NCI-H128 (cell line): ENCODE measurements at regions not wholly inside any gene's neighbourhood (a gene's known extent, or its start where the extent isn't known, plus 50 kb on each side); places are given as distances from the start of the nearest gene placed in this dataset.

ENCODE experiments used
- DNase-seq: peaks from one replicate; lab custom pipeline; 2025; ENCODE audit not compliant: unreplicated experiment; lab: John Stamatoyannopoulos, UW

DNA sequence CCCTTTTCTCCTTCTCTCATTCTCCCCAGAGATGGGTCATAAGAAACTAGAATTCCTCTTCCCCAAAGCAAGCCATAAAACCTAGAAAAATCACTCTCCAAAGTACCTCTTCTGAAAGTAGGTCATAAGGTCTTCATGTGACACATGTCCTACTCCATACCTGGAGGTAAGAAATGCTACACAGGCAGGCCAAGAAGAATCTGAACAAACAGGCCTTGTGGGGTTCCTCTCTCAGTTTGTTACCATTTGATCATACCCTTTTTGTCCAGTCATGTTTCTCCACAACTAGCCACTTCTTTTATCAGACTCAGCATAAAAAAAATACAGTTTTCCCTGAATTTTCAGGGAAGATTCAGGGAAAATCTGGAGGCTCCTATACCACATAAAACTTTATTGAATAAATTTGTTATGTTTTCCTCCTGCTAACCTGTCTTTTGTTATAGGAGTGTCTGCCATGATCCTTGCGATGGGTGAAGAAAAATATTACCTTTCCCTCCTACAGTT is 134.4 kb upstream of the LMO4 start:
- DNase-seq, result no peak

DNA sequence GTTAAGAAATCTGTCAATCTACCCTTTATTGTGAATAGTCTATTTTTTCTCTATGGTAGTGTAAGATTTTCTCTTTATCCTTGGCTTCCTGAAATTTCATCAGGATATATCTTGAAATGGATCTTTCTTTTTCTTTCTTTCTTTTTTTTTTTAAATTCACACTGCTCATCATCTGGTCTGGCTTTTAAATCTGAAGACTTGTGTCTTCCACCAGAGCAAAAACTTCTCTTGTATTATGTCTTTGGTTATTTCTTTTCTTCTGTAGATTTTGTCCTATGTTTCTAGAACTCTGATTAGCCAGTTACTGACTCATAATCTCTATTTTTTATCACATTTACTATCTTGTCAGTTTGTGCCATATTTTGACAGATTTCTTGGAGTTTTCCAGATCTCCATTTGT is 133.8 kb upstream of the LMO4 start:
- DNase-seq, result no peak

DNA sequence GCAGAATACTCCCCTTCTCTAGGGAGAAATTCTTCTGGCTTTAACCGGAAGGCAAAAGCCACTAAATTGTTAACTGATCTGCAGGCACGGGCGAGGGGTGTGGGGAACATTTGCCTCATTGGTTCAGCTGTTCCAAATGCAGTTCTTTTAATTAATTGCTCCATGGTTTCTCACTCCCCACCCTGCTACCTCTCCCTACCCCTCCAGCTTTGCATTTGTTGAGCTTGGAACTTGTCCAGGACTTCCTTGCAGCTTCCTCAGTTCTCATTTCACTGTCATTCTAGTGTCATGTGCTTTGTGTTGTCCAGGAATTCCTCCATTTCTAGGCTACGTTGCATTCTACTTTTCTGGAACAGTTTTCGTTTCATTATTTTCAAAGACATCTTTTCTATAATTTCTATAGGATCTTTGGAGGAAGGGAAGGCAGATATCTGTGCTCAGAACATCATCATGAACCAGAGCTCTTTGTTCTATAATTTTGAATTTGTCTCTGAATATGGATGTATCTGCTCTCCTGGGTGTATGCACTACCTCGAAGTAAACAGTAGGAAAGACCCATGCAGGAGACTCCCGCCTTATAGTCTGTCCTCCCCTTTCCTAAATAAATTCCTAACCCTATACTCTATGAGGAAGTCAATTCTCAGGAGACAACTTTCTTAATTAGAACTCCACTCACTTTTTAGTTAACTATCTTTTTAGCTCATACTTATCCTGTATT is 132.4 kb upstream of the LMO4 start:
- no peak for DNase-seq

DNA sequence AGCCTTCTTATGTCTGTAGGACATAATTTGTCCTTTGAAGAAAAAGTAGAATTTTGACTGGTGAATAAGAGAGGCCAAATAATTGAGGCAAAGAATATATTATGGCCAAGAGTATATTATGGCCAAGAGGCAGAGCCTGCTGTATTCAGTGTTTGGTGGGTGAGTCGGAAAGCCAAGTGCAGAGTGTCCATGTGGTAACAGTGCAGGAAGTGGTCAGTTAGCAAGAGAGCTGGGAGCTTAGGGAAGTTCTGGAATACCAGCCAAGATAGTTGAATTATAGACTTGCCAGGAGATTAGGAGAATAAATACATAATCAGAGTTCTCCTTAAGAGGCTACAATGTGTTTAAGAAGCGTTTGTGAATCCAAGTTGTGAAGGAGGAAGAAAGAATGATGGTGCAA is 131.5 kb upstream of the LMO4 start:
- no peak for DNase-seq

DNA sequence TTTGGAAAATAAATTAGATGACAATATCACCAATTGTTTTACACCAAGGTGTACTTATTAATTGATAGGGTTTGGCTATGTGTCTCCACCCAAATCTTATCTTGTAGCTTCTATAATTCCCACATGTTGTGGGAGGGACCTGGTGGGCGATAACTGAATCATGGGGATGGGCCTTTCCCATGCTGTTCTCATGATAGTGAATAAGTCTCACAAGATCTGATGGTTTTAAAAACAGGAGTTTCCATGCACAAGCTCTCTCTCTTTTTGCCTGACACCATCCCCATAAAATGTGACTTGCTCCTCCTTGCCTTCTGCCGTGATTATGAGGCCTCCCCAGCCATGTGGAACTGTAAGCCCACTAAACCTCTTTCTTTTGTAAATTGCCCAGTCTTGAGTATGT is 131.0 kb upstream of the LMO4 start:
- DNase-seq, result no peak

DNA sequence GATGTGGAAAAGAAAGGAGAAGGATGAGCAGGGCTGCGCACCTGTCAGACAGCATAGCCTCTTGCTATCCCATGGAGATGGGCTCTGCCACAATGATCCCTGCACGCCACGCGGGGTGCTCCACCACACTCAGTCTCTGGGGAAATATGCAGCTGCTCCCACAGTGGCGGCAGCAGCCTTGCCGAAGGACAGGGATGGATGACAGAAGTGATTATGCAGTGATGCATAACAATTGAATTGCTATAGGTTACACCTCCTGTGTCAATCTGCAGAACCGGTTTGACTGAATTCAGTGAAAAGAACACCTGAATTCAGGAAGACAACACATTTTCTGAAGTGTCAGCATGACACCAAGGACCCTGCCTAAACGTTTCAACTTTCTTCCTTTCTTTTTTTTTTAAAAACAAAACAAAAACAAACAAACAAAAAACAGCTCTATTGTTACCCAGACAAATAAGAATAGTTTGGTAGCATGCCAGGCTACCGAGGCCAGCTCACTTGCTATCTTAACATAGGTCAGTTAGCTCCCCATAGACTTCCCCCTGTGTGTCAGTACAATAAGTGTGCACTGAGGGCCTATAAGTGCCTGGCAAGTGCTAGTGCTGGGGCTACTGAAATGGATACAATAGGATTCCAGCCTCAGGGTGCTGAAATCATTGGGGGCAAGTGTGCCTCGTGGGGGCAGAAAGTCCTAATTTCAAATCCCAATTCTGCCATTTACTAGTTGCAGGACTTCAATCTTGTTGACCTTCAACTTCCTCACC is 127.6 kb upstream of the LMO4 start:
- DNase-seq, result peak; percentile 28

DNA sequence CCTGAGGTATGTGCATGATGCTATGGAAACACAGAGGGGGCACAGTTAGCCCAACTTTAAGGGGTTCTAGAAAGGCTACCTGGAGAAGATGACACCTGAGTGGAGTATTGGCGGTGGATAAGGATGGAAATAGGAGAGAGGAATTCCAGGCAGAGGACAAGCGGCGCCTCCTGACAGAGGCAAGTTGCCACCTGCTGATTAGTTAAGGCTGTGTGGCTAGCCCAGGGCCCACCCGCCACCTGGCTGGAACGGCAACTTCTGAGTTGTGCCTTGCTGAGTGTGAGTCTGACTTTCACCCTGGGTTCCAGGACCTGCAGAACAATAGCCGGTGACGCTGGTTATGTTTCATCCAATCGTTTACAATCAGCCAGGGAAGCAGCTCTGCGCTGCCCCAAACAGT is 126.9 kb upstream of the LMO4 start:
- no peak for DNase-seq

DNA sequence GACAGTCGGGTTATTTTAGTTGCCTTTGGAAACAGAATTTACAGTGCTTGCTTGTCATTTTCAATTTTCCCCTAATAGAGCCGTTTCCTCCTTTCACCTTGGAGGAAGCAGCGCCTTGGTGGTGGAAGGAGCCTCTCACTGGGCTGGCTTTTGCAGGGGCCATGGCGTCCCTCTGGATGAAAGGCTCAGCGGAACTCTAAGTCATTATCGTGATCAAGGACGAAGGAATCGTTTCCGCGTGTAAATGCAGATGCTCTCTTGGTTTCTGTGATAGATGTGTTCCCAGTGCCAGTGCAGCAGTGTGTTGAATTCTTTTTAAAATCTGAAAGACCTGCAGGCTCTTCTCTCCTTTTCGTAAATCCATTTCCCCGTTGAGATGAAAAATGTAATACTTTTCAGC is 126.2 kb upstream of the LMO4 start:
- DNase-seq, result no peak

DNA sequence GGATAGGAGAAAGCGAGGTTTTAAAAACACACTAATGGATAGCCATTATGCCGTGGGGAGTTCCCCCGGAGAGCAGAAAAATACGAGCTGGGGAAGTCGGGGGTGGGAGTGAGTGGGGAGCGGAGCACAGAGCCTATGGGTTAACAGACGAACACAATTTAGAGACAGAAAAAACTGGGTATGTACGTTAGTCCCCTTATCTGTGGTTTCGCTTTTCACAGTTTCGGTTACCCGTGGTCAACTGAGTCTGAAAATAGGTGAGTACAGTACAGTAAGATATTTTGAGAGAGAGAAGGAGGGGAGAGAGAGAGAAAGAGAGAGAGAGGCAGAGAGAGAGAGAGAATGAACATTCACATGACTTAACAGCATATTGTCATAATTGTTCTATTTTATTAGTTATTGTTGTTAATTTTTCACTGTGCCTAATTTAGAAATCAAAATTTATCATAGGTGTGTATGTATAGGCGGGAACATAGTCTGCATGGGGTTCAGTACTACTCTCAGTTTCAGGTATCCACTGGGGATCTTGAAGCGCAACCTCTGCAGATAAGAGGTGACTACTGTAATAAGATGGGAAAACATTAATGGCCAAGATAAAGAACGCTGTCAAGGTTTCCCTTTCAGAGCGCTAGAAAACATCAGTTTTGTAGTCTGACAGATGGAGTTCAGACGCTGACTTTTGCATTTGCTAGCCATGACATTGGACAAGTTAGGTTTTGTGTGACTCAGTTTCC is 125.6 kb upstream of the LMO4 start:
- DNase-seq, result no peak

DNA sequence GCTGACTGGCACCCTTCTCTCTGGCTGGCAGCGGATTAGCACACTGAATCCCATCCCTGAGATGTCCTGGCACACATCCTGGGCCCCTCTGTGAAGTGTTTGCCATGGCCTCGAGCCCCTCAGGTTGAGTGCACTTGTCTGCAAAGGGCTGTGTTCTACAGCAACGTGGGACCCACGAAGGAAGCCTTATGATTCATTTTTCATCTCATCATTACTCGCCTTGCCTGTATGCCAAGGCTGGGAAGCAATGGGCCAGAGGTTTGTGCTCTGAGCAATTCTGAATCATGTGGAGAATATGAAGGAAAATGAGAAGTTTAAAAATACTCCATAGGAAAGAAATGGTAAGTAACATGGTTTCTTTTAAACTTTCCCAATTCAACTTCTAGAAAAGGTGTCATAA is 124.8 kb upstream of the LMO4 start:
- no peak for DNase-seq

DNA sequence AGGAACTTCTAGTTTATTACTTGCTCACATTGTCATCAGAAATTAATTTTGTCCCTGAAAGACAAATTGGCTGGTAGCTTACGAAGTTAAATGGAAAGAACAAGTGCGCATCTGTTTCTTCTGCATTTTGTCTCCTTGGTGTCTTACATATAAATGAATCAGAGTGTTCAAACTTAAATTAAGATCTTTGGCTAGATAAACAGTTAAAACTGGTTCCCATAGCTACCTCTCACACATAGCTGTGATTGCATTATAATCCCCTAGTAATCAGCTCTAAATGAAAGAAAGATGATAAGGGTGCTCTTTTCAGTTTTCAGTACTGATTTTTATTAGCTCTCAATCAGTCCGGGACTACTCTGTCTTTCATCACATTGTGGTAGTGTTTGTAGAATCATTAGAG is 124.2 kb upstream of the LMO4 start:
- no peak for DNase-seq

DNA sequence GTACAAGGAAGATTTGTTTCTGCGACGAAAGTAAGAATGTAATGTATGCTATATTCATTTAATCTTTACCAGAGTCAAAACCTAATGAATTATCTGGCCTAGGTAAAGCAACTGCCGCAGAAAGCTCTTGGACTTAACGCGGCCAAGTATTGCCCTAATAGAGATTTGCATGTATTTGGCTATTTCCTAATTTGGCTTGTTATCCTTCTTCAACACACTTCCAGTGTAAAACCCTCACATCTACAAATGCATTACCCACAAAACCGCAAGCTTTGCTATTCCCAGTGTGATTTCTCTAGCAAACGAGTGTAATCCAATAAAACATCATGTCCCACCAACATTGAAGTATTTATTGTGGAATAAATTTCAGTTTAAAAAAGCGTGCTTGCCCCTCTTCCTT is 123.8 kb upstream of the LMO4 start:
- no peak for DNase-seq

DNA sequence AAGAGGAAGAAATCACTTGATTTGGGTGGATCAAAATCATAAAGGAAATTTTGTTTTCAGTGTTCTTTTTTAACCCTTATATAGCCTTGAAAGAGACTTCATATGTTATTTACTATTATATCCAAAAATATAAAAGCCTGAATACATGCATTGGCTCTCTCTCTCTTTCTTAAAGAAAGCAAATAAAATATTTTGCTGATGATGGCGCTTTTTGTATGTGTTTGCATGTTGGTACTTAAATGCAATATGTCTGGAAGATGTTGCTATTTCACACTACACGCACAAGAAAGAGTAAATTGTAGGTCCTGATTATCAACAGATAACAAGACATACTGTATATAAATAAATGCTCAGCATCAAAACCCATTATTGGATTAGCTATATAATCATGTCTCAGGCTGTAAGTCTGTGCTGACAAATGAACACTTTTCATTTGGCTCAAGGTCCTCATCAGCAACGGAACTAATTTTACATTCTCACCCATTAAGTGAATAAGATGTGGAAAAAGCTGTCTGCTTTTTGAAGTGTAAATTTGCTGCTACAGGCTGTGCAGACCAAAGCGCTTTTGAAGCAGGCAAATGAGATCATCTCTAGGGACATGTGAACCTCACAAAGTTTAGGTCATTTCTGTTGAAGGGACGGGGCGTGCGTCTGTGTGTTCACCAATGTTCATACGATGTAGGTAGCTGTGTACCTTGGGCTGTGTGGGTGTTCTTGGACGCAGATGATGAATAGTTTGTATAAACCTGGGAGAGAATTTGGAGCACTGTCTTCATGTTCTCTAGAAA is 122.4 kb upstream of the LMO4 start:
- DNase-seq, result no peak

DNA sequence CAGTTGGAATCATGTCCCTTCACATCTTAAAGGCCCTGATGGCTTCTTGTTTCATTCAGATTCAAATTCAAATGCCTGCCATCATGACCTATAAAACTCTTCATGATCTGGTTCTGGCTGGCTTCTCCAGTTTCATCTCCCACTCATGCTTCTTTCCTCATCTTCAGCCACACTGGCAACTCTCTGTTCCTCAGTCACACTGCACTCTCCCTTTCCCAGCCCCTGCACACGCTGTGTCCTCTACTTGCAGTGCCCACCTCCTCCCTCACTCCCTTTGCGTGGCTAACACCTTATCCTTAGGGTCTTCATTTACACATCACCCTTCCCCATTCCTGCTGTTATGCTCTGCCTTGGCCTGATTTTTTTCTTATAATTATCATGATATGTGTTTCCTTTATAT is 120.6 kb upstream of the LMO4 start:
- DNase-seq, result no peak

DNA sequence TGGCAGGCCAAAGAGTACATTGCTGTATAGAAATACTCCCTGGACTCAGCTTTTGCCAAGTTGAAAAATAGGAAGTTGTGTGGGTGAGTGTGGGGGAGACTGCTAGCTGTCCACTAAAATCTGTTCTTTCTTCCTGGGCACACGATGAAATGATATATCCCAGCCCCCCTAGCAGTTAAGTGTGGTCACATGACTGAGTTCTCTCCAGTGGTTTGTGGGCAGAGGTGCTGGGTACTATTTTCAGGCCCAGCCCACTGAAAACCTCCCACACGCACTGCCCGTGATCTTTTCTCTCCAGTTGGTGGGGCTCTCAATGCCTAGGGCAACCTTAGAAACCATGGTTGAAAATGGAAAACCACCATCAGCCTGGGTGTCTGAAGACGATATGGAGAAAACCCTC is 119.7 kb upstream of the LMO4 start:
- no peak for DNase-seq

DNA sequence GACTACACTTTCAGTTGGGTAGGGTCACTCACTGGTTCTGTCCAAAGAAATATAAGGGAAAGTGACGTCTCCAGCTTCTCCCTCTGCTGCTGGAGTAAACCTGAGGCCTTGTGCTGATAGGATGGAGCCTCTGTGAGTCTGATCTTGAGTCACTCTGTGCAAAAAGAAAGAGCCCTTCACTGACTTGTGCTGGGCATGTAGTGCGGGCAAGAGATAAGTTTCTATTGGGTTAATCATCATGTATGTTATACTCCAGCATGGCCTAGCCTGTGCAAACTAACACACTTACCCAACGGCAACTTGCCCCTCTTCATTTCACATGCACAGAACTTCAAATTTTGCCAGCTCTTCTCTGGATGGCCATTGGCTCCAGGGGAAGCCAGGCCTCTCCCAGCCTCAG is 118.5 kb upstream of the LMO4 start:
- no peak for DNase-seq

DNA sequence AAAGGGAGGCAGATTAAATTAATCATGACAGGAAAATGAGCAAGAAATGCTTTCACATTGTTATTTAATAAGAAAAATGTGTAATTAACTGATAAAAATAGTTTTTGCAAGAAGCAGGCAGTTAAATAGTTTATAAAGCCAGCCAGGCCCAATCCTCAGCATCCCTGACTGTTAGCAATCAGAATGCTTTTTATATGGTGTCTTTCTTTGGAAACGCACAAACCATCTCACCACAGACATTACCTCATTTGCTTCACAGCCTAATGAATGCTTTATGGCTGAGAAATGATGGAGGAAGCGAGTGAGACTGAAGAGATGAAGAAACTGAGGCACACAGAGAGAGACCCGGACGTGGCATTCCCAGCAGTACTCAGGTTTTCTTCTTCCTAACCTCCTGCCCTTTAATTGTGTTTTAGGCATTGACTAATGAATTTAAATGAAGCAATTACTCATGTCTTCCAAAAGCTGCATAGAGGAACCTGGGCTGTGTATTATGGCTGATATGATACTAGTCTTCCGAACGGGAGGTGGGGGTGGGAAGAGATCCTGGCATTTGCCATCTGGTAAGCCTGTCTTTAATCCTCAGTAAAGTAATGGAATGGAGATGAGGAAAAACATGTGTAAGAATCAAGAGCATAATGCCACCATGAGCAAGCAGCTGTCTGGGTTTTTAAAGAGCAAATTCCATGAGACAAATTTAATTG is 116.1 kb upstream of the LMO4 start:
- no peak for DNase-seq

DNA sequence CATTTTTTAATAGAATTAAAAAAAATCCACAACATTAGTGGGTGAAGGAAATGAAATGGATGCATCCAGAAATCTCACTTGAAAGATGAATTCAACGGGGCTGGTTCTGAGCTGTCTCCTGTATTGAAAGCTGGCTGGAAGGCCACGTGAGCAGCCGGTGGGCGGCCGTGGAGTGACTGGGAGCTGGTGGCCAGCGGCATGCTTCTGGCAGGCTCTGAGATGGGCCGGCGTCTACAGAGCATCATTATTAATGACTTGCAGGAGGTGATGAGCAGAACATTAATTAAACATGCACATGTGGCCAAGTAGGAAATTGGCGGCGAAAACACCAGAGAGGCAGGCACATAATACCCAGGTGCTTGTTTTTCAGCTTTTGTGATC is 115.6 kb upstream of the LMO4 start:
- DNase-seq, result no peak

DNA sequence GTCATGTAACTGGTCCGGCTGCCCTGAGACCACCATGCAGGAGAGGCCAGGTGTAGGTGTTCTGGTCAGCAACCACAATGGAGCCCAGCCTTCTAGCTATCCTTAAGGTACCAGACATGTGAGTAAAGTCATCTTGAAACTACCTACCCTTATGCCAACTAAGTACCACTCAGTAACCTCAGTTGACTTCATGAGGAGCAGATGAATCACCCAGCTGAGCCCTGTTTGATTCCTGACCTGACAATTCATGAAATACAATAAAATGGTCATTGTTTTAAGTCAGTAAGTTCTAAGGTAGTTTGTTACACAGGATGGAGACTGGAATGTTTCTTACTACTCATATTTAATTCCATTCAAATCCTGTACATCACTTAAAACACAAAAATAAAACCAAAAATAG is 113.1 kb upstream of the LMO4 start:
- DNase-seq, result no peak

DNA sequence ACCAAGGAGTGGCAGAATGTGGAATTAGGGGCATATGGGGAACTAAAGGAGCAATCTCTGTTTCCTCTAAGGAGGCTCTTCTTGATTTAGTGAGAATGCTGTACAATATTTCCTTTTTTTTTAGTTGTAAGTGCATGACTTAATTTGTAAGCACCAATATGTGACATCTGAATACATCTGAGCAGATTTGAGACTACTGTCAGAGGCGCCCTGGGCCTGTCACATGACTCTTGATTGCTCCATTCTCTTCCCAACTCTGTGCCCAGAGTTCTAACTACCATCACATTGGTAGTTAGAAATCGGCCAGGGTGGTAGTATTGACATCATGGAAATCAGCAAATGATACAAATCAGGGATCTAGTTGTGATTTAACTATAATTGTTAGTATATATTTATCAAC is 110.1 kb upstream of the LMO4 start:
- DNase-seq, result no peak

DNA sequence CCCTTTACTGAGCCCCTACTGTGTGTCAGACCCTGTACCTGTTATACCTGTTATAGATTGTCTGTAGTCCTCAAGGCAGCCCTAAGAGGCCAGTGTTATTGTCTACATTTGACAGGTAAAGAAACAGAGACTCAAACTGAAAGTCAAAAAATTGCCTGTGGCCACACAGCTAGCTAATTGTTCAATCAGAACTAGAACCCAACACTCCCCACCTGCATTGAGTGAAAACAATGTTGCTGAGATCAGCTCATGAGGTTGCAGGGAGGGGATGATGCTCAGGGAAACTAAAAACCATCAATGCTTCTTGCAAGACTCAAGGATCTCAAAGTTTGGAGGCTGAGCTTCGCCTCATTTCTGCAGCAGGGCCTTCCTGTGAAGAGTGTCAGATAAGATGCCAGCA is 109.5 kb upstream of the LMO4 start:
- no peak for DNase-seq
